ENCODE measurements at regions not wholly inside any gene's neighbourhood (a gene's known extent, or its start where the extent isn't known, plus 50 kb on each side); places are given as distances from the start of the nearest gene placed in this dataset.

DNA sequence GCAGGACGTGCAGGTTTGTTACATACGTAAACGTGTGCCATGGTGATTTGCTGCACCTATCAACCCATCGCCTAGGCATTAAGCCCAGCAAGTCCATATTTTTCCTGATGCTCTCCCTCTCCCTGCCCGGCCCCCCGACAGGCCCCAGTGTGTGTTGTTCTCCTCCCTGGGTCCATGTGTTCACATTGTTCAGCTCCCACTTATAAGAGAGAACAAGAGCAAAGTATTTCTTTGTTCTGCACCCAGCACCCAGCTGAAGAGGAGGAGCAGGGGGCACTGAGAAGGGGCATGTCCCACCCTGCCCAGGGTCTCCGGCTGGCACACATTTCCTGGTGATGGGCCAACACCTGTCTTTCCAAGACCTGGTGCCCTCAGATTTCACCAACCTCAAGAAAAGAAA lies 251.1 kb upstream of the ARID1B start:
- no peak for DNase-seq
- H3K27me3 ChIP-seq (ENCODE audit: control insufficient read depth in 1 of 2, insufficient read depth in 1 of 2, low read length in 2 of 2) = no peaks in the 10 kb centered on the region

DNA sequence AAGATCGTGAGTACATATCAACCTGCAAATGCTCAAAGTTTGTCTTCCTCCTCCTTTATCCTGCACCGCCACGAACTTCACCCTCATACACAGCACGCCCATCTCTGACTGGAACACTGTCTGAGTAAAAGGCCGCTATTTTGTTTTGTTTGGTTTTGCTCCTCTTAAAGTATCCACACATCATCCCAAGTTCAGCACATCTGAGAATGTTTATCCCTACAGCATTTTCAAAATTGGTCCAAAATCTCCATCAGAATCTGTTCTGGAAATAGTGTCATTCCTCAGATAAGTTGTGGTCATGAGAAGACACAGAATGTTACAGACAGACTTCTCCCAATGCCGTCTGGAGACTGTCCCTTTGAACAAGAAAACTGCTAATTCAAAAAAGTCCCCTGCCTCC lies 251.6 kb upstream of the ARID1B start:
- Histone ChIP-seq H3K23ac (ENCODE audit: low read length in 2 of 2) (no peak overlapping the region), H3K4me1 (ENCODE audit: control insufficient read depth, insufficient read depth, low read depth, low read length) (no peaks in the 10 kb centered on the region), H3K36me3 (ENCODE audit: control insufficient read depth in 1 of 2, insufficient read depth in 2 of 2, low read depth in 1 of 2, low read length in 2 of 2) (no peaks in the 10 kb centered on the region), H3K18ac (ENCODE audit: low read depth in 1 of 2, low read length in 2 of 2) (no peak overlapping the region), H4K91ac (ENCODE audit: low read length) (no peak overlapping the region), H3K27me3 (ENCODE audit: control insufficient read depth in 1 of 2, insufficient read depth in 1 of 2, low read length in 2 of 2) (no peaks in the 10 kb centered on the region), H2BK120ac (ENCODE audit: low read depth, low read length) (no peak overlapping the region), H3K27ac (ENCODE audit: low read length, poor library complexity, severe bottlenecking) (no peak overlapping the region), H2BK15ac (ENCODE audit: low read depth, poor library complexity, severe bottlenecking) (no peak overlapping the region), H3K4me2 (ENCODE audit: low read length, poor library complexity, severe bottlenecking) (no peak overlapping the region), H3K9ac (ENCODE audit: low read length) (no peak overlapping the region), H2AK5ac (ENCODE audit: low read length, severe bottlenecking) (no peak overlapping the region), H4K8ac (ENCODE audit: low read length) (no peak overlapping the region), H3K4me3 (ENCODE audit: insufficient read depth in 1 of 2, low read depth in 1 of 2, low read length in 2 of 2) (no peak overlapping the region), H3K4ac (ENCODE audit: low read depth in 1 of 2, low read length in 2 of 2) (no peak overlapping the region), H2AFZ (ENCODE audit: low read depth, low read length) (no peak overlapping the region), H3K14ac (ENCODE audit: low read length in 2 of 2) (no peak overlapping the region), H3K9me3 (ENCODE audit: control insufficient read depth, low read length) (no peaks in the 10 kb centered on the region), H2BK12ac (ENCODE audit: low read length in 2 of 2) (no peak overlapping the region), H3K79me1 (replicated peaks; ENCODE audit: low read length, poor library complexity, severe bottlenecking) (no peaks in the 10 kb centered on the region), H2BK5ac (ENCODE audit: low read depth, low read length, poor library complexity, severe bottlenecking) (no peak overlapping the region)
- WGBS = 85% methylated on average over 6 of the region's 6 CpGs
- no peak for DNase-seq

More for the DNA sequence above, 251.1 kb upstream of the ARID1B start:
- Histone ChIP-seq H3K4me3 (ENCODE audit: insufficient read depth in 1 of 2, low read depth in 1 of 2, low read length in 2 of 2) (no peak overlapping the region), H3K4ac (ENCODE audit: low read depth in 1 of 2, low read length in 2 of 2) (no peak overlapping the region), H2AFZ (ENCODE audit: low read depth, low read length) (no peak overlapping the region), H2BK12ac (ENCODE audit: low read length in 2 of 2) (no peak overlapping the region), H3K9me3 (ENCODE audit: control insufficient read depth, low read length) (no peaks in the 10 kb centered on the region), H2BK15ac (ENCODE audit: low read depth, poor library complexity, severe bottlenecking) (no peak overlapping the region), H3K27ac (ENCODE audit: low read length, poor library complexity, severe bottlenecking) (no peak overlapping the region), H3K23ac (ENCODE audit: low read length in 2 of 2) (no peak overlapping the region), H3K4me2 (ENCODE audit: low read length, poor library complexity, severe bottlenecking) (no peak overlapping the region), H3K9ac (ENCODE audit: low read length) (no peak overlapping the region), H2AK5ac (ENCODE audit: low read length, severe bottlenecking) (no peak overlapping the region), H3K79me1 (replicated peaks; ENCODE audit: low read length, poor library complexity, severe bottlenecking) (no peaks in the 10 kb centered on the region), H3K4me1 (ENCODE audit: control insufficient read depth, insufficient read depth, low read depth, low read length) (no peaks in the 10 kb centered on the region), H2BK120ac (ENCODE audit: low read depth, low read length) (no peak overlapping the region), H3K14ac (ENCODE audit: low read length in 2 of 2) (no peak overlapping the region), H4K91ac (ENCODE audit: low read length) (no peak overlapping the region), H2BK5ac (ENCODE audit: low read depth, low read length, poor library complexity, severe bottlenecking) (no peak overlapping the region), H3K18ac (ENCODE audit: low read depth in 1 of 2, low read length in 2 of 2) (no peak overlapping the region), H4K8ac (ENCODE audit: low read length) (no peak overlapping the region), H3K36me3 (ENCODE audit: control insufficient read depth in 1 of 2, insufficient read depth in 2 of 2, low read depth in 1 of 2, low read length in 2 of 2) (no peaks in the 10 kb centered on the region)
- 89% methylated on average over 7 of the region's 7 CpGs for WGBS

DNA sequence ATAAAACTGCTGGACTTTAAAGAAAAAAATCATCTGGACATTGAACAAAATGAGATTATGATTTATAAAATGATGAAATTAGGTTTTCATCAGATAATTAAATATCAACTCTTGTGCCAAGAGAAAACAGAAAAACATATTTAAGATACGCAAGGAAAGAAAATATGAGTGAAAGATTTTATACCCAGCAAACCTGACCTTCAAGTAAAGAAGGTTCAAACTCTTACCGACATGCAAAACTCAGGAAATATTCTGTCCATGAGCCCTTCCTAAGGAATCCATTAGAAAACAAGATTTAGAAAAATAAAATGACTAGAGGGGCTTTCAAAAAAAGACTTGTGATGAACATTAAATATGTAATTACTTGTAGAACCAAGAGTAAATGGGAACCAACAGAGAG lies 257.2 kb upstream of the ARID1B start:
- no peak overlapping the region for H2BK5ac ChIP-seq (ENCODE audit: low read depth, low read length, poor library complexity, severe bottlenecking)
- no peaks in the 10 kb centered on the region for H3K79me1 ChIP-seq (replicated peaks; ENCODE audit: low read length, poor library complexity, severe bottlenecking)
- H3K4ac ChIP-seq (ENCODE audit: low read depth in 1 of 2, low read length in 2 of 2) = no peak overlapping the region
- H3K4me2 ChIP-seq (ENCODE audit: low read length, poor library complexity, severe bottlenecking) = no peak overlapping the region
- H2BK12ac ChIP-seq (ENCODE audit: low read length in 2 of 2) = no peak overlapping the region
- no peak overlapping the region for H4K8ac ChIP-seq (ENCODE audit: low read length)
- H3K4me1 ChIP-seq (ENCODE audit: control insufficient read depth, insufficient read depth, low read depth, low read length) = peaks cover 1% of the 10 kb centered on the region
- H2BK15ac ChIP-seq (ENCODE audit: low read depth, poor library complexity, severe bottlenecking) = no peak overlapping the region
- H3K9ac ChIP-seq (ENCODE audit: low read length) = no peak overlapping the region
- WGBS = 80% methylated on average over 2 of the region's 2 CpGs
- H2AK5ac ChIP-seq (ENCODE audit: low read length, severe bottlenecking) = no peak overlapping the region
- no peak overlapping the region for H2AFZ ChIP-seq (ENCODE audit: low read depth, low read length)
- H2BK120ac ChIP-seq (ENCODE audit: low read depth, low read length) = no peak overlapping the region
- H3K27me3 ChIP-seq (ENCODE audit: control insufficient read depth in 1 of 2, insufficient read depth in 1 of 2, low read length in 2 of 2) = no peaks in the 10 kb centered on the region
- H4K91ac ChIP-seq (ENCODE audit: low read length) = no peak overlapping the region
- no peak overlapping the region for H3K14ac ChIP-seq (ENCODE audit: low read length in 2 of 2)
- DNase-seq = no peak
- no peak overlapping the region for H3K18ac ChIP-seq (ENCODE audit: low read depth in 1 of 2, low read length in 2 of 2)
- no peak overlapping the region for H3K4me3 ChIP-seq (ENCODE audit: insufficient read depth in 1 of 2, low read depth in 1 of 2, low read length in 2 of 2)
- H3K23ac ChIP-seq (ENCODE audit: low read length in 2 of 2) = no peak overlapping the region
- peaks cover 6% of the 10 kb centered on the region for H3K9me3 ChIP-seq (ENCODE audit: control insufficient read depth, low read length)
- no peaks in the 10 kb centered on the region for H3K36me3 ChIP-seq (ENCODE audit: control insufficient read depth in 1 of 2, insufficient read depth in 2 of 2, low read depth in 1 of 2, low read length in 2 of 2)
- H3K27ac ChIP-seq (ENCODE audit: low read length, poor library complexity, severe bottlenecking) = no peak overlapping the region

DNA sequence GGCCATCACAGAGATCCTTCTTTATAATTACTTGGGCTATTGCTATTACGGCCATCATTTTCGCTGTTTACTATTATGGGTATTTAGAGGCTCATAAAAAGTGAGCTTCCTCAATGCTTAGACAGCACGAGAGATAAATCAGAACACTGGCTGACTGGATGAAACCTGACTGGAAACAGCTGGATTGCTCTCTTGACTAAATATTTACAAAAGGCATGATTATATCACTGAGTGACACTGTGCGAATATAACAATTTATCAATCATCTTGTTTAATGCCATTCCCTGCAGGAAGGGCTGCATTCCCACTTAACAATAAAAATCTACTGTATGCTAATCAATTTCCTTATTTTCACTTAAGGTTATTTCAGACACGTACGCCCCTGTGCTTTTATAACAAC lies 260.1 kb upstream of the ARID1B start:
- Histone ChIP-seq H3K27me3 (ENCODE audit: control insufficient read depth in 1 of 2, insufficient read depth in 1 of 2, low read length in 2 of 2) (no peaks in the 10 kb centered on the region), H3K4me1 (ENCODE audit: control insufficient read depth, insufficient read depth, low read depth, low read length) (peaks cover 1% of the 10 kb centered on the region), H3K23ac (ENCODE audit: low read length in 2 of 2) (no peak overlapping the region), H3K27ac (ENCODE audit: low read length, poor library complexity, severe bottlenecking) (no peak overlapping the region), H2AK5ac (ENCODE audit: low read length, severe bottlenecking) (no peak overlapping the region), H4K8ac (ENCODE audit: low read length) (no peak overlapping the region), H3K4ac (ENCODE audit: low read depth in 1 of 2, low read length in 2 of 2) (no peak overlapping the region), H3K18ac (ENCODE audit: low read depth in 1 of 2, low read length in 2 of 2) (no peak overlapping the region), H2BK15ac (ENCODE audit: low read depth, poor library complexity, severe bottlenecking) (no peak overlapping the region), H2BK120ac (ENCODE audit: low read depth, low read length) (no peak overlapping the region), H3K9ac (ENCODE audit: low read length) (no peak overlapping the region), H3K36me3 (ENCODE audit: control insufficient read depth in 1 of 2, insufficient read depth in 2 of 2, low read depth in 1 of 2, low read length in 2 of 2) (no peaks in the 10 kb centered on the region), H3K4me3 (ENCODE audit: insufficient read depth in 1 of 2, low read depth in 1 of 2, low read length in 2 of 2) (no peak overlapping the region), H3K9me3 (ENCODE audit: control insufficient read depth, low read length) (peaks cover 10% of the 10 kb centered on the region), H3K79me1 (replicated peaks; ENCODE audit: low read length, poor library complexity, severe bottlenecking) (no peaks in the 10 kb centered on the region), H2BK5ac (ENCODE audit: low read depth, low read length, poor library complexity, severe bottlenecking) (no peak overlapping the region), H3K4me2 (ENCODE audit: low read length, poor library complexity, severe bottlenecking) (no peak overlapping the region), H4K91ac (ENCODE audit: low read length) (no peak overlapping the region), H2BK12ac (ENCODE audit: low read length in 2 of 2) (no peak overlapping the region), H3K14ac (ENCODE audit: low read length in 2 of 2) (no peak overlapping the region), H2AFZ (ENCODE audit: low read depth, low read length) (no peak overlapping the region)
- WGBS = 48% methylated on average over 6 of the region's 6 CpGs
- peak; percentile 2 for DNase-seq
